Smooth muscle cell (in vitro differentiated cells): ENCODE measurements at regions not wholly inside any gene's neighbourhood (a gene's known extent, or its start where the extent isn't known, plus 50 kb on each side); places are given as distances from the start of the nearest gene placed in this dataset.
A peak's percentile ranks its signal among the peaks of the same experiment; 100 is the strongest.
"Not testable (repeated sequence)": the region's sequence is repeated elsewhere in the genome, so short reads cannot be mapped to it uniquely, and the experiment has no call there.

Experiments used
- DNase-seq: peaks from one replicate; lab custom pipeline; 2025; ENCODE audit not compliant: unreplicated experiment; lab: John Stamatoyannopoulos, UW
- H2AFZ ChIP-seq: fragments of 200-600 bp; sonication (generic); 2 replicates; pipeline ENCODE4 v1.6.0; 2016; ENCODE audit warnings: antibody characterized with exemption, low read depth, mild to moderate bottlenecking
- H3F3A ChIP-seq: fragments of 200-600 bp; sonication (generic); 2 replicates; pipeline ENCODE4 v1.6.0; 2017; ENCODE audit warnings: antibody characterized with exemption, low read depth
- H3K27ac ChIP-seq: fragments of 200-600 bp; sonication (generic); 2 replicates; pipeline ENCODE4 v1.5.1; 2016; ENCODE audit warnings: low read depth, mild to moderate bottlenecking
- H3K27me3 ChIP-seq: fragments of 200-600 bp; sonication (generic); 2 replicates; pipeline ENCODE4 v1.6.1; 2016; ENCODE audit warnings: low read depth, mild to moderate bottlenecking
- H3K36me3 ChIP-seq: fragments of 200-600 bp; sonication (generic); 2 replicates; pipeline ENCODE4 v1.5.1; 2016; ENCODE audit warnings: low read depth
- H3K4me1 ChIP-seq: fragments of 200-600 bp; sonication (generic); 2 replicates; pipeline ENCODE4 v1.5.1; 2016; ENCODE audit warnings: low read depth
- H3K4me2 ChIP-seq: fragments of 200-600 bp; sonication (generic); 2 replicates; pipeline ENCODE4 v1.6.0; 2016; ENCODE audit warnings: mild to moderate bottlenecking
- H3K4me3 ChIP-seq: fragments of 200-600 bp; sonication (generic); 2 replicates; pipeline ENCODE4 v1.5.1; 2016; ENCODE audit warnings: mild to moderate bottlenecking
- H3K79me2 ChIP-seq: fragments of 200-600 bp; sonication (generic); 2 replicates; pipeline ENCODE4 v1.6.0; 2016; ENCODE audit warnings: low read depth, mild to moderate bottlenecking
- H3K9ac ChIP-seq: fragments of 200-600 bp; sonication (generic); 2 replicates; pipeline ENCODE4 v1.6.0; 2016; ENCODE audit warnings: low read depth
- H3K9me3 ChIP-seq: fragments of 200-600 bp; sonication (generic); replicated peaks from 2 replicates; pipeline ENCODE4 v1.5.1; 2016; ENCODE audit warnings: low read depth
- H4K20me1 ChIP-seq: fragments of 200-600 bp; sonication (generic); 2 replicates; pipeline ENCODE4 v1.6.0; 2016; ENCODE audit warnings: low read depth
- WGBS: methylation state at CpG from one replicate; pipeline ENCODE4 v1.1.7; 2016; ENCODE audit warnings: low lambda C conversion rate; 5-methylcytosine and 5-hydroxymethylcytosine counted together
- TF ChIP-seq, protein P1 (sequence below): fragments of 200-600 bp; sonication (generic); IDR thresholded peaks from 2 replicates; pipeline ENCODE4 v1.5.1; 2017; ENCODE audit warnings: borderline replicate concordance, mild to moderate bottlenecking, antibody characterized with exemption; ENCODE audit not compliant: insufficient read depth, poor library complexity, severe bottlenecking

DNA sequence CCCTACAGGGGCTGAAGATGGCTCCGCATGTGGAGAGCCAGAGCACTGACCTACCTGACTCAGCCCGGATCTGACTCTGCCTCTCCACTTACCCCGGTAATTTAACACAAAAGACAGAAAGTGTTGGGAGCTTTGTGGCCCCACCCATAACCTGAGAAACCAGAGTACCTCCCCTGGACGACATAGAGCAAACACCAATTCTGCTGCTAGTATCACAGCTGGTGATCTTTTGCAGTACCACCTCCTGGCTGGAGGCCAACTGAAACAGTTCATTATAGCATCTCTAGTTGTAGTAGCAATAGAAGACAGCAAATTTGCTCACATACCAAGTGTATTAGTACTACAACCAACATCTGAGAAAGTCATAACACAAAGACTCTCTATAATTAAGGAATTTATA, 443.9 kb downstream of the KLHL4 start:
- Histone ChIP-seq H4K20me1 (no peaks in the 10 kb centered on the region), H3F3A (no peaks in the 10 kb centered on the region), H3K27me3 (no peaks in the 10 kb centered on the region), H3K9ac (no peak overlapping the region), H3K36me3 (no peaks in the 10 kb centered on the region), H3K4me1 (no peaks in the 10 kb centered on the region), H3K9me3 (no peaks in the 10 kb centered on the region), H3K79me2 (no peaks in the 10 kb centered on the region), H3K27ac (no peak overlapping the region), H2AFZ (no peak overlapping the region), H3K4me2 (no peak overlapping the region), H3K4me3 (no peak overlapping the region)
- WGBS: 69% methylated on average over 4 of the region's 4 CpGs
- no peak for DNase-seq
- TF ChIP-seq, protein P1, sequence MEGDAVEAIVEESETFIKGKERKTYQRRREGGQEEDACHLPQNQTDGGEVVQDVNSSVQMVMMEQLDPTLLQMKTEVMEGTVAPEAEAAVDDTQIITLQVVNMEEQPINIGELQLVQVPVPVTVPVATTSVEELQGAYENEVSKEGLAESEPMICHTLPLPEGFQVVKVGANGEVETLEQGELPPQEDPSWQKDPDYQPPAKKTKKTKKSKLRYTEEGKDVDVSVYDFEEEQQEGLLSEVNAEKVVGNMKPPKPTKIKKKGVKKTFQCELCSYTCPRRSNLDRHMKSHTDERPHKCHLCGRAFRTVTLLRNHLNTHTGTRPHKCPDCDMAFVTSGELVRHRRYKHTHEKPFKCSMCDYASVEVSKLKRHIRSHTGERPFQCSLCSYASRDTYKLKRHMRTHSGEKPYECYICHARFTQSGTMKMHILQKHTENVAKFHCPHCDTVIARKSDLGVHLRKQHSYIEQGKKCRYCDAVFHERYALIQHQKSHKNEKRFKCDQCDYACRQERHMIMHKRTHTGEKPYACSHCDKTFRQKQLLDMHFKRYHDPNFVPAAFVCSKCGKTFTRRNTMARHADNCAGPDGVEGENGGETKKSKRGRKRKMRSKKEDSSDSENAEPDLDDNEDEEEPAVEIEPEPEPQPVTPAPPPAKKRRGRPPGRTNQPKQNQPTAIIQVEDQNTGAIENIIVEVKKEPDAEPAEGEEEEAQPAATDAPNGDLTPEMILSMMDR: no peak

DNA sequence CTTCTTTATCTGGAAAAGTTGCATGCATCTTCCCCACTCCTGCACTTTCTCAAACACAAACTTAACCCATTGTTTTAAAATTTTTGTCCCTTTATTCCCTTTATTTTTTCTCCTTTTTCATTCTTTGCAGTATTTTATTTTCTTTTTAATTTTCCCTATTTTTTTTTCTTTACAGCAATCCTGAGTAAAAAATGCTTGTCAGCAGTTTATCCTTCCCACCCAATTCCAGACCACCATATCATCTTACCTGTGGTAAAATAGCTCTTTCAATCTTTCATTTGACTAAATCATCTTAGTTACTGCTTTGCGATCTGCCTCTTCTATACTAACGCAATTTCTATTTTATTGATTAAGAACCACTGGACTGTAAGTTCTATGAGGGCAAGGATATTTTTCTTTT, 450.5 kb downstream of the KLHL4 start:
- no peaks in the 10 kb centered on the region for H3K27me3 ChIP-seq
- no peak overlapping the region for H3K9ac ChIP-seq
- 95% methylated on average over 2 of the region's 2 CpGs for WGBS
- DNase-seq: no peak
- H3K27ac ChIP-seq: no peak overlapping the region
- no peaks in the 10 kb centered on the region for H3K36me3 ChIP-seq
- no peaks in the 10 kb centered on the region for H3F3A ChIP-seq
- H3K9me3 ChIP-seq: no peaks in the 10 kb centered on the region
- no peak overlapping the region for H3K4me3 ChIP-seq
- TF ChIP-seq, protein P1: no peak
- no peak overlapping the region for H2AFZ ChIP-seq
- H3K4me1 ChIP-seq: peaks cover 6% of the 10 kb centered on the region
- H3K79me2 ChIP-seq: no peaks in the 10 kb centered on the region
- H4K20me1 ChIP-seq: no peaks in the 10 kb centered on the region
- no peak overlapping the region for H3K4me2 ChIP-seq

DNA sequence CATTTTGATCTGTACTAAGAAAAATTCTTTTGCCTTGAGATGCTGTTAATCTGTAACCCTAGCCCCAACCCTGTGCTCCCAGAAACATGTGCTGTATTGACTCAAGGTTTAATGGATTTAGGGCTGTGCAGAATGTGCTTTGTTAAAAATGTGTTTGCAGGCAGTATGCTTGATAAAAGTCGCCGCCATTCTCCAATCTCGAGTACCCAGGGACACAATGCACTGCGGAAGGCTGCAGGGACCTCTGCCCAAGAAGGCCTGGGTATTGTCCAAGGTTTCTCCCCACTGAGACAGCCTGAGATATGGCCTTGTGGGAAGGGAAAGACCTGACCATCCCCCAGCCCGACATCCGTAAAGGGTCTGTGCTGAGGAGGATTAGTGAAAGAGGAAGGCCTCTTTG, 454.5 kb downstream of the KLHL4 start:
- not testable (repeated sequence) for H3K9ac ChIP-seq, H4K20me1 ChIP-seq, H3K36me3 ChIP-seq, H3K27ac ChIP-seq, H3K79me2 ChIP-seq, H3K4me3 ChIP-seq, H3K27me3 ChIP-seq, H3F3A ChIP-seq, H3K9me3 ChIP-seq, DNase-seq, H3K4me1 ChIP-seq
- WGBS: 16% methylated on average over 6 of the region's 6 CpGs
- H3K4me2 ChIP-seq: peak overlapping the region; percentile 64
- H2AFZ ChIP-seq: peak overlapping the region; percentile 68

GRCh38 chrX:87975365-87975764, 457.8 kb downstream of the KLHL4 start:
- Histone ChIP-seq H3K4me2 (no peak overlapping the region), H3K27me3 (no peaks in the 10 kb centered on the region), H4K20me1 (no peaks in the 10 kb centered on the region), H3K9ac (no peak overlapping the region), H3K27ac (no peak overlapping the region), H3K4me3 (no peak overlapping the region), H3K4me1 (peaks cover 6% of the 10 kb centered on the region), H2AFZ (no peak overlapping the region), H3F3A (no peaks in the 10 kb centered on the region), H3K36me3 (no peaks in the 10 kb centered on the region), H3K79me2 (no peaks in the 10 kb centered on the region), H3K9me3 (no peaks in the 10 kb centered on the region)
- TF ChIP-seq, protein P1: no peak
- 93% methylated on average over 1 of the region's 1 CpG for WGBS
- DNase-seq: no peak

DNA sequence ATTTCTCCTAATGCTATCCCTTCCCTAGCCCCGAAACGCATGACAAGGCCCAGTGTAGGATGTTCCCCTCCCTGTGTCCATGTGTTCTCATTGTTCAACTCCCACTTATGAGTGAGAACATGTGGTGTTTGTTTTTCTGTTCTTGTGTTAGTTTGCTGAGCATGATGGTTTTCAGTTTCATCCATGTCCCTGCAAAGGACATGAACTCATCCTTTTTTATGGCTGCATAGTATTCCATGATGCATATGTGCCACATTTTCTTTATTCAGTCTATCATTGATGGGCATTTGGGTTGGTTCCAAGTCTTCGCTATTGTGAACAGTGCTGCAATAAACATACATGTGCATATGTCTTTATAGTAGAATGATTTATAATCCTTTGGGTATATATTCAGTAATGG, 490.3 kb downstream of the KLHL4 start:
- not testable (repeated sequence) for H3K27ac ChIP-seq, H3K36me3 ChIP-seq, H3F3A ChIP-seq, H3K4me1 ChIP-seq, H3K27me3 ChIP-seq, H2AFZ ChIP-seq, H3K4me3 ChIP-seq, H3K9me3 ChIP-seq, H3K79me2 ChIP-seq, H3K4me2 ChIP-seq, H4K20me1 ChIP-seq, DNase-seq, H3K9ac ChIP-seq
- 84% methylated on average over 3 of the region's 3 CpGs for WGBS
